Activated CD8-positive, alpha-beta memory T cell treated with anti-CD3 and anti-CD28 coated beads, Interleukin-2, amount 50 U/mL, for 24 hours (primary cell): ENCODE measurements at regions not wholly inside any gene's neighbourhood (a gene's known extent, or its start where the extent isn't known, plus 50 kb on each side); places are given as distances from the start of the nearest gene placed in this dataset.

Experiments
- DNase-seq: peaks from one replicate; pipeline ENCODE4 v3.0.0-alpha.2; 2020; ENCODE audit errors: extremely low read depth

DNA sequence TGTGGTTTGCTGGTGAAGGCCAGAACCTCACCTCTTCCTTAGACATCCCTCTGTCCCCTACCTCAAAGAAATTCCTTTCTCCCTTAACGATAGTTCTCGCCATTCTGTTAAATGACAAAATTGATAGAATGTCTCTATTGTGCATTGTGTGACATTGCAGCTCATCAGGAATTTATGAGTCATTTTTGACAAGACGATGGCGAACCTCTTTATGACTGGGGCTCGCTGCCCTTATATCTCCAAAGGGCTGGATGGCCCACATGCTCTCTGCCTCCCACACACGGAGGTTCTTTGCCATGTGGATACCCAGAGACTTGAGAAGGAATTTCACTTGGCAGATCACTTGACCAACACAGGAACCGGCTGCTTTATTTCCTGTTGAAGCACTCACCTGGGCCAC, 66.8 kb upstream of the RPS6KA2 start:
- no peak for DNase-seq

DNA sequence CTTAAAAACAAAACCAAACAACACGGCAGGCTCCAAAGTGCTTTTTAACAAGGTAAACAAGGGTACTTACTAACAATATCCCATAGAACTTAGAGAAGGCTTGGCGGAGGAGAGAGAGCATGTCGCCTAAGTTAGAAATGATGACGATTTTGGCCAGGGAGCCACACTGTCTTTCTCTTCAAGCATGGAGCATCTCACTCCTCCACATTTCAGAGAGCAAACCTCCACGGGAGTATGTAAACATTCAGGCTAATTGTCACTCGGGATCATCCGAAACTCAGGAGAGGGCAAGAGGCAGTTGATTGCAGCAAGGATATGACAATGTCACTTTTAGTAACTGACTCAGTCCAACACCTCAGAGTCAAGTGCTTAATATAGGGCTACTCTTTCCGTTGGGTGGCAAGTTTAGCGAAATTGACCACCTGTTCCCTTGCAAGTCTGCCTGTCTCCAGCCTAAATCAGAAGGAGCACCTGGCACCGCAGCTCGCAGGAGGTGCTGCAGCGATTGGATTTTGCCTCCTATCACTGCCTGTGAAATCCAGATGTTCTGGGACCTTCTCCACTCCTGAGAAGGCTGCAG, 65.8 kb upstream of the RPS6KA2 start:
- DNase-seq: no peak

DNA sequence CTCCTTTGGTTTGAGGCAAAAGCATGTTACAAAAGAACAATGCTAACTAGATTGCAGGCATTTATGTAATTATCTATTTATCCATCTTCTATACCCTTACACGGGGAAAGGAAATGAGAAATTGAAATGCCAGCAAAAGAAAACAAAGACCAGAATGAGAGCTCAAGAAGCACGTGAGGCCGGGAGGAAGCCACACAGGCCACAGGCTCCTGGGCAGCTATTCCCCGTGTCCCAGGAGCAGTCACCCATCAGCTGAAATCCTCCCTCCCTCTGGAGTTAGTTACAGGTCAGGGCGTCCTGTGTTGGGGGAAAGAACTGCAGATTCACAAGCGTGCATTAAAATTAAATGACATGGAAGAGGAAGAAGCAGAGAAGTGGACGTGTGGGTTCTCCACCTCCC, 64.7 kb upstream of the RPS6KA2 start:
- no peak for DNase-seq

DNA sequence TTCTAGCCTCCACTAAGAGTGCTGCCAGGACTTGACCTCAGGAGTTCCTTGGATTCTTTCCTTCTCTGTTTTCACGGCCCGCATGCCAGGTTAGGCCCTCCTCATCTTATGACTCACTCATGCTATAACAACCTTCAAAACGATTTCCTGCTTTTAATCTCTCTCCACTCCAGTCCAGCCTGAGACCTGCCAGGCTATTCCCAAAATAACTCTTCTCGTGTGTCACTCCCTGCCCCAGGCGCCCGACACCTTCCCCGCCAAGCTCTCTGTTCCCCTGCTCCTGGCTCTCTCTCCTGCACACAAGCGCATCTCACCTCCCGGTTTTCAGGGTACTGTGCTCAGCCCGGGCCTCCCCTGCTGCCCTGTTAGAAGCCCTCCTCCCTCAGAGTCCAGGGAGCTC, 64.1 kb upstream of the RPS6KA2 start:
- no peak for DNase-seq

DNA sequence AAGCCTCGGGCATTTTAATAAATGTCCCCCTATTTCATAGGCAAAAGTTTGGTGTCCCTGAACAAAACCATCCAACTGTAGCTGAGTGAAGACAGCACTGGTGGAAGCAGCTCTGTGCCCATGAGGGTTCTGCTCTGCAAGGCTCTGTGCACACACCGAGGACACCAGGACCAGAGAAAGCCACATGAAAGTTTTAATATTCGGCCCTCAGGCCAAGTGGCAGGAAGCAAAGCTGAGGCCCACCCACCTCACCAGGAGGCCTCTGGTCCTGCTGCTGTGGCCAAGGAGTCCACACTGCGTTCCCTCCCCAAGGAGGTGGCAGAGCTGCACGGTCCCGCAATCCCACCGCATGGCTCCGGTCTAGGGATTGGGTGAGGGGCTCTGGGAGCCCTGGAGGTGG, 62.6 kb upstream of the RPS6KA2 start:
- DNase-seq: no peak

DNA sequence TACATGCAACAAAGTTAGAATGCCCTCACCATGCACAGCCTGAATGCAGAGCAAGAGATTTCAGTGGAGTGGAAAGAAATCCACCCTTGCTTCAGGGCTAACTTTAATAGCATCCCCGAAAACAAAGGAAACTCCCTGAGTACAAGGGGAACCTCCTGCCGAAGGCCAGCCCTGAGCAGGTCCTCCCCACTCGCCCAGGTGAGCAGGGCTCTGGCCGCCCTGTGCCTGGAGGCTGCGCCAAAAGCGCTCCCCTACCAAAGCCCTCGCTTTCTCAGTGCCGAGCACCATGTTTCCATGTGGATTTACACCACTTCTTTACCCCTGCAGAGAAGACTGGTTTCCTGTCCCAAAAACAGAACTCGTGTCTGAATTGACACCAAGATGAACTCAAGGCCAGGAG, 61.9 kb upstream of the RPS6KA2 start:
- no peak for DNase-seq

DNA sequence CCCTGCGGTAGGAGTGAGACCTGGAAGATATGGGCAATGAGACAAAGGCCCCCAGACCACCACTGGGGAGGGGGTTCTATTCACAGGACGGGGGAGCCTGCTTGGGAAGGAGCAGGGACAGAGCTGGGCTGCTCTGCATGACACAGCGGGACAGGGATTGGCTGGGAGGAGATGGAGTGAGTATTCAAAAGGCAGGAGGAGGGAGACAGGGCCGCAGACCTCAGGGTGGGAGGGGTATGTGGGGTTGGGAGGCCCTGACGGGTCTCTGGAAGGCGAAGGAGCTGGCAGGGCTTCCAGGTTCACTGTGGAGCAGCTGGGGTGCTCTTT, 60.8 kb upstream of the RPS6KA2 start:
- no peak for DNase-seq

DNA sequence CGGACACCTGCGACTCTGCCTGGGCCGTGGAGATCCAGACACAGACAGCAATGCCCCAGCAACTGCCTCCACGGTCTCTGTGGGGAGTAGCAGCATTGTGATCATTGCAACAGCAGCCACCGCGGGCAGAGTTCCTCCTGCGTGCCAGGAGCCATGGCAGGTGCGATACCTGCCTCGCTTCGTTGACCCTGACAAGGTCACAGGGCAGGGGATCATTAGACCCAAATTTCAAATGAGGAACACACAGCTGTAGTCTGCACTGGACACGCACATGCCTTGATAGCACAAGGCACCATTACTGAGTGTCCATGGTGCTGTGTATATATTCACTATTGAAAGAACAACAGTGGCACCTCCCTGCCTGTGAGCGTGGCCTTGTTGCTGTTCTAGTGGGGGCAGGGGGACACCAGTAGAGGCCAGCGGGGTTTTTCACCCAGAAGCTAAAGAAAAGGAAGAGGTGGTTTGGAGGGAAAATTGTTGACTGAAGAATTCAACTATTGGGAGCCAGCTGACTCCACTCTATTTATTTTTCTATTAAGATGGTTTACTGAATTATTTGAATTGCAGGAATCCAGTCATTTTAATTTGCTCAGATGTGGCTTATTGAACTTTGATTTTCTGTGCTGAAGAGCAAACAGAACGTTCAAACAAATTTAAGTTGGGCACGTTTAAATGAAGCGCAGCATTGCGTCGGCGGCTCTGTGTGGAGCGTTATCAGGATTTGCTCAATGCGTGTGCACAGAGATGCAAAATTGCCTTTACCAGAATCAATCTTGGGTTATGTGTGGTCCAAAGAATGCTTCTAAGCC, 60.2 kb upstream of the RPS6KA2 start:
- DNase-seq: no peak

DNA sequence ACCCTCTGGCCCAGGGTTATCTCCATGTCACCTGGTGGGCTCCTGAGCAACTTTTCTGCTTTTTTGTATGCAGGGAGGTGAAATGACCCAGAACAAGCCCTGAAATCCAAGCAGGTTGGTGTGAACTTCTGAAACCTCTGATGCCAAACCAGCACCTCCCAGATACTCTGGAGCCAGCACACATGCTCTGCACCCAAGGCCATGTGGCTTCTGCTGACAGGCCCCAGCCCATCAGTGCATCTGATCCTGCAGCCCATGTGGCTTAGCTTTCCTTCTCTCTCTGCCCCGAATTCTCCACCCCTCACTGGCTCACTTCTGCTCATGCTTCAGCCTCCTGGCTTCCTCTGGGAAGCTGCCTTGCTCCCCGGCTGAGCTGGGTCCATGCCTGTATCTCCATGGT, 59.3 kb upstream of the RPS6KA2 start:
- DNase-seq: no peak

DNA sequence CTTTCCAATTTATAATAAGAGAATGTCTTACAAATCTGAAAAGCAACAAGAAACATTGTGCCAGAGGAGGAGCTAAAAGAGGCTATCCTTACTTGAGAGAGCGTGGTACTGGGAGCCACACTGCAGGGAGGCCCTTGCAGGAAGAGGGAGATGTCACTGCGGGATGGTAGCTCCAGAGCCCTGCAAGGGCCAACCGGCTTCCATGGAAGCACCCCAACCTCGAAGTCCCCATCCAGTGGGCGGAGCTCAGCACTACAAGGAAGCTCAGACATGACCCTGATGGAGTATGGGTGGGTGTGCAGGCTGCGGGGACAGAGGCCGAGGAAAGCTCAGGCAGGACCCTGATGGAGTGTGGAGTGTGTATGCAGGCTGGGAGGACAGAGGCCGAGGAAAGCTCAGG, 57.8 kb upstream of the RPS6KA2 start:
- no peak for DNase-seq

DNA sequence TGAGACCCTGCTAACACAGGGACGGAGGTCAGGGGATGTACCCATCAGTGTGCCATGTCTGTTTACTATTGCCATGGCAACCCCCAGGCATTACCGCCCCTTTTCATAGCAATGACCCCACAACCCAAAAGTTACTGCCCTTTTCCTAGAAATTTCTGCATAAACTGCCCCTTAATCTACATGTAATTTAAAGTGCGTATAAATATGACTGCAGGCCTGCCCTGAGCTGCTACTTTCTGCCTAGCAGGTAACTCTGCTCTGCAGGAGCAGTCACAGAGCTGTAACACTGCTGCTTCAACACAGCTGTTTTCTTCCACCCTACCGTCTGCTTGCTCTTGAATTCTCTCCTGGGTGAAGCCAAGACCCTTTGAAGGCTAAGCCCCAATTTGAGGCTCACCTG, 57.1 kb upstream of the RPS6KA2 start:
- DNase-seq: no peak

DNA sequence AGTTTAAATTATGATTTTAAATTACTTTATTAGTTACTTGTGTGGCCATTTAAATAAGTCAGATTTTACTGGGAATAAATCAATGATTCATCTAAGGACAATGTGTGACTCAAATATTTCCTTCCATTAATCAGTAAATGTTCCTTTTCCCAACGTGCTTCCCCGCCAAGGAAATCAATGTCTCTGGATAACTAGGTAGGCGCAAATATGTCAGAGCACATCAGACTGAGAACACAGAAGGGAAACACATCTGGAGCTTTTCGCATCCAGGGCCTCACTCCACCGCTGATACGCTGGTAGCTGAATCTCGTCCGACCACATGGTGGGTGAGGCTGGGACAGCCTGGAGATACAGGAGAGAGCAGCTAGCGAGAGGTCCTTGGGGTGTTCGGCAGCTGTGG, 56.4 kb upstream of the RPS6KA2 start:
- no peak for DNase-seq

DNA sequence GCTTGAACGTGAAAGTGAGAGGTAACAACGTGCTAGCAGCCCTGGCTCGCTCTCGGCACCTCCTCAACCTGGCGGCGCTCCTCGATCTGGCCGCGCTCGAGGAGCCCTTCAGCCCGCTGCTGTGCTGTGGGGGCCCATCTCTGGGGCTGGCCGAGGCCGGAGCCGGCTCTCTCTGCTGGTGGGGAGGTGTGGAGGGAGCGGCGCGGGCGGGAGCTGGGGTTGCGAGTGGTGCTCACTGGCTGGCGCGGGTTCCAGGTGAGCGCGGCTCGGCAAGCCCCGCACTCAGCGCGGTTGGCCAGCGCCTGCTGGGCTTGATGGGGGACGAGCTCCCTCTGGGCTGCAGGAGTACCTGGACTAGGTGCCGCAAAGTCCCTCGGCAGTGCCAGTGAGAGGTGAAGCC, 52.5 kb upstream of the RPS6KA2 start:
- no peak for DNase-seq

DNA sequence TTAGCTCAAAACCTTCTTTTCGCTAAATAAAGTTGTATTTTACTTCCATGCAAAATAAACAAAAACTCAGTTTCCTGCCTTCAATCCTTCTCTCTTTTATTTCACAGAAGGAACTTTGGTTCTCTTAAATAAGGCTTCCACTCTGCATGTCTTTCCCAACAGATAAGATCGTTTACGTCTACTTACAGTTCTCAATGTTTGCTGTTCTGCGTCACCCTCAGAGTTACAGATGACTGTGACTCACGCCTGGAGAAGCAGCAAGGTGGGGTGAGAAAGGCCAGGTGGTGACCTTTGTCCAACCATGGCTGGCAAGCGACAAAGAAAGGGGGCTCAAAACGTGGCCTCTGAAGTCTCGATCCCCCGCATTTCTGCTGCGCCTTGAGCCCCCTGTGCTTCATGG, 51.4 kb upstream of the RPS6KA2 start:
- DNase-seq: no peak

DNA sequence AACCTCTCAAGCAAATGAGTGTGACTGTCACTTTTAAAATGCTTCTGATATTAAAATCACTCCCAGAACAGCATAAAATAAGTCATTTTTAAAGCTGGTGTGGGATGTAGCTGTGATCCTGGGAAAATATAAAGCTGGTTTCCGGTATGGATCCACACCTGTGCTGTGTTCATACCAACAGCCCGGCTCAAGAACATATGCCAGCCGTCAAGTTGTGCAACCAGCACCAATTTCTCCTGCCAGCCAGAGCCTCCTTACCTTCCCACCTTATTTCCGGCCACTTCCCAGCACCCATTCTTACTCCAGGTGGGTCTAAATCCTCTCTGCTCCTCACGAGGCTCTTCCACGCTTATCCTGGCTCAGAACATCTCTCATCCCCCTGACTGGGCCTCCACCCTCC, 50.9 kb upstream of the RPS6KA2 start:
- no peak for DNase-seq
